ENCODE measurements at regions not wholly inside any gene's neighbourhood (a gene's known extent, or its start where the extent isn't known, plus 50 kb on each side); places are given as distances from the start of the nearest gene placed in this dataset.

GRCh38 chr11:115715251-115715770, 211.1 kb upstream of the CADM1 start:
- TF ChIP-seq, protein P1, sequence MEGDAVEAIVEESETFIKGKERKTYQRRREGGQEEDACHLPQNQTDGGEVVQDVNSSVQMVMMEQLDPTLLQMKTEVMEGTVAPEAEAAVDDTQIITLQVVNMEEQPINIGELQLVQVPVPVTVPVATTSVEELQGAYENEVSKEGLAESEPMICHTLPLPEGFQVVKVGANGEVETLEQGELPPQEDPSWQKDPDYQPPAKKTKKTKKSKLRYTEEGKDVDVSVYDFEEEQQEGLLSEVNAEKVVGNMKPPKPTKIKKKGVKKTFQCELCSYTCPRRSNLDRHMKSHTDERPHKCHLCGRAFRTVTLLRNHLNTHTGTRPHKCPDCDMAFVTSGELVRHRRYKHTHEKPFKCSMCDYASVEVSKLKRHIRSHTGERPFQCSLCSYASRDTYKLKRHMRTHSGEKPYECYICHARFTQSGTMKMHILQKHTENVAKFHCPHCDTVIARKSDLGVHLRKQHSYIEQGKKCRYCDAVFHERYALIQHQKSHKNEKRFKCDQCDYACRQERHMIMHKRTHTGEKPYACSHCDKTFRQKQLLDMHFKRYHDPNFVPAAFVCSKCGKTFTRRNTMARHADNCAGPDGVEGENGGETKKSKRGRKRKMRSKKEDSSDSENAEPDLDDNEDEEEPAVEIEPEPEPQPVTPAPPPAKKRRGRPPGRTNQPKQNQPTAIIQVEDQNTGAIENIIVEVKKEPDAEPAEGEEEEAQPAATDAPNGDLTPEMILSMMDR (IDR thresholded peaks at IDR 0.05), result no peak
- no peak for TF ChIP-seq POLR2A (IDR thresholded peaks at IDR 0.05)
